HG03460 (cell line): ENCODE measurements at regions not wholly inside any gene's neighbourhood (a gene's known extent, or its start where the extent isn't known, plus 50 kb on each side); places are given as distances from the start of the nearest gene placed in this dataset.
"Not testable (repeated sequence)": the region's sequence is repeated elsewhere in the genome, so short reads cannot be mapped to it uniquely, and the experiment has no call there.

Experiments used
- ATAC-seq: cut with Tn5 transposase; IDR thresholded peaks from one replicate; pipeline ENCODE4 v1.9.1; 2021; ENCODE audit not compliant: unreplicated experiment

- ATAC-seq = no peak
Measured at GRCh38 chr5:17326600-17327037, 109.2 kb downstream of the BASP1 start.

- ATAC-seq = no peak
Measured at GRCh38 chr5:17327048-17327625, 109.7 kb downstream of the BASP1 start.

- ATAC-seq = no peak
Measured at GRCh38 chr5:17329571-17329970, 112.1 kb downstream of the BASP1 start.

GRCh38 chr5:17330386-17330785, 113.0 kb downstream of the BASP1 start:
- ATAC-seq = no peak

GRCh38 chr5:17331651-17332050, 114.2 kb downstream of the BASP1 start:
- ATAC-seq = no peak

GRCh38 chr5:17333755-17334154, 116.3 kb downstream of the BASP1 start:
- no peak for ATAC-seq

GRCh38 chr5:17336054-17336453, 118.6 kb downstream of the BASP1 start:
- no peak for ATAC-seq

GRCh38 chr5:17336723-17337122, 119.3 kb downstream of the BASP1 start:
- not testable (repeated sequence) for ATAC-seq

- no peak for ATAC-seq
Measured at GRCh38 chr5:17339841-17340240, 122.4 kb downstream of the BASP1 start.

GRCh38 chr5:17340379-17340778, 122.9 kb downstream of the BASP1 start:
- no peak for ATAC-seq

- ATAC-seq = no peak
Measured at GRCh38 chr5:17340819-17341218, 123.4 kb downstream of the BASP1 start.

- peak; percentile 98 for ATAC-seq
Measured at GRCh38 chr5:17343675-17344074, 126.2 kb downstream of the BASP1 start.

GRCh38 chr5:17346811-17347210, 129.4 kb downstream of the BASP1 start:
- no peak for ATAC-seq

- ATAC-seq = no peak
Measured at GRCh38 chr5:17352223-17352622, 134.8 kb downstream of the BASP1 start.

- no peak for ATAC-seq
Measured at GRCh38 chr5:17354265-17354664, 136.8 kb downstream of the BASP1 start.

- no peak for ATAC-seq
Measured at GRCh38 chr5:17355586-17356346, 138.3 kb downstream of the BASP1 start.

- no peak for ATAC-seq
Measured at GRCh38 chr5:17356551-17356950, 139.1 kb downstream of the BASP1 start.

GRCh38 chr5:17357504-17357903, 140.1 kb downstream of the BASP1 start:
- no peak for ATAC-seq

- no peak for ATAC-seq
Measured at GRCh38 chr5:17358031-17358430, 140.0 kb upstream of the TAF11L2 start.

- no peak for ATAC-seq
Measured at GRCh38 chr5:17359451-17360011, 138.5 kb upstream of the TAF11L2 start.

- no peak for ATAC-seq
Measured at GRCh38 chr5:17360879-17361278, 137.2 kb upstream of the TAF11L2 start.

GRCh38 chr5:17361331-17361730, 136.7 kb upstream of the TAF11L2 start:
- no peak for ATAC-seq
